ENCODE measurements at regions not wholly inside any gene's neighbourhood (a gene's known extent, or its start where the extent isn't known, plus 50 kb on each side); places are given as distances from the start of the nearest gene placed in this dataset.

DNA sequence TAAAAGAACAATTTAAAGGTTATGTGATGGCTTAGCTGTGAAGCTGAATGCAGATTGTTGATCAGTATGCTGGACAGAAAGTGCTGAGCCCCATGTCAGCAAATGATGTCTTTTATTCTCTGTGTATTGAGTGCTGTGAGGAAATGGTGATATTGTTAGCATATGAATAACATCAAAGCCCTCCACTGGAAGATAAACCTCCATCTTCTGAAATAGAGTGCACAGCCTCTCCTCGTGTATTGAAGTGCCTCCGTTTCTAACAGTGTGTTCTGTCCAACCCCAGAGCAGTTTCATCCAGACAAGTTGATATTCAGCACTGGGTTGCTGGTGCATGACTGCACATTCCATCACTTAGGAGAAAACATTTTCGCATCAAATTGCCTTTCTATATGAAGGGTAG, 242.9 kb downstream of the CSNK1G3 start:
- no peak for DNase-seq (ENCODE audit: low spot score)

DNA sequence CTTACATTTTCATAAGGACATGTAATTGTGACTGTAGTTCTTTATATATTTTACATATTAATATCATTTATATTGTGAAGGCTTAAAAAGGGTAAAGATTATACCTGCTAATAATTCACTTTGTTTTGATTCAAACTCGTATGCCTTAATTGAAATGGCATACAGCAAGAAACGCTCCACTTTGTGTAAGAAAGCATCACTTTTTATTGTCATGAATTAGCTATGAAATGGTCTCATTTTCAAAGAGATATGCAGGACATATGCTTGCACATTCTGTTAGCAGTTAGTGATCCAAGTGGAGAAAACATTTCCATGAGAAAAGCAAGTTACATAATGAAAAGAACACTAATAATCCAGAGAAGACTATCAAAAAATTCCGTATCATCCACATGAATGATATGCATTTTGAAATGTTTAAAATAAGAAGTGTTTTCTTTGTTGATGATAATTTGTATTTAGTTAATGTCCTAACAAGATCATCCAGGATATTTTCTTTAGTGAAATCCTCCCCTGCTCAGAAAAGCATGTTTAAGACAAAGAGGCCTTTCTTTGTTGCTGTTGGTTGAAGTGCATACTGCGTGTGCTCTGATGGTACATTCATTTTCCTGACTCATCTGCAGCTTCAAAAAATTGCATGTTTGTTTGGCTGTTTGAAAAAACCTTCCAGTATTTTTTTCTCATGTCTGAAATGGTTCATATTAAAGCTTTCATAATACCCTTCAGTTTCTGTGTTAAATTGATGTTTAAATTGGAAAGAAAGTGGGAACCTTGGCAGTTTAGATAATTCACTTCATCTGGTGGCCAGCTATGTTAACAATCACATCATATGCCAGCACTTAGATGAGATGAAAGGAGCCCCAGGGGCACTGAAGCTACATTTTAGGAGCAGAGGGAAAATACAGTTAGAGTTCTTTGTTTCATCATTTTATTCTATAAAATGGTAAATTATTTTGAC, 242.2 kb downstream of the CSNK1G3 start:
- DNase-seq (ENCODE audit: low spot score) = no peak

DNA sequence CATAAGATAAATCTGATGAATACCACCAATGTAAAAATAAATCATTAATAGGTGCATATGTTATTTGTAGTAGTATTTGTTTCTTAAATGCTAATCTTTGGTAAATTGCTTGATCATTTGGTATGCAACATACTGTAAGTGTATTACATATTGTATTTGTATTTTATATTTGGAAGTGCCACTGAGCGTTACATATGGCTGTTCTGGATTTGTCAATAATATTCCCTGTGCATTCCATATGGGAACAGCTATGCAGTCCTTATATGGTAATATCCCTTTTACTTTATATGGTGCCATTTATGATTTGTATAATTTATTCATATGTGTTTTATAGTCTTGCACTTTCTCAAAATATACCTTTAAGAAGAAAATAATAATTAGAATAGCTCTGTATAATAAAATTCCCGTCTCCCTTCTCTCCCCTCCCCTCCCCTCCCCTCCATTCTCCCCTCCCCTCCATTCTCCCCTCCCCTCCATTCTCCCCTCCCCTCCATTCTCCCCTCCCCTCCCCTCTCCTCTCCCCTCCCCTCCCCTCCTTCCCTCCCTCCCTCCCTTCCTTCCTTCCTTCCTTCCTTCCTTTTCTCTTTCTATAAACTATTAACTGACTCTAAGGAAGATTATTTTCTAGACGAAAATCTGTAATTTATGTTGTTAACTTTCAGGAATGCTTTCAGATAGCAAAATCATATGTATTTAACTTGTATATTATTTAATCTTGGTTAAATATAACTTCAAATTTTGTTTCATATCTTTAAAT, 241.4 kb downstream of the CSNK1G3 start:
- DNase-seq (ENCODE audit: low spot score) = no peak

DNA sequence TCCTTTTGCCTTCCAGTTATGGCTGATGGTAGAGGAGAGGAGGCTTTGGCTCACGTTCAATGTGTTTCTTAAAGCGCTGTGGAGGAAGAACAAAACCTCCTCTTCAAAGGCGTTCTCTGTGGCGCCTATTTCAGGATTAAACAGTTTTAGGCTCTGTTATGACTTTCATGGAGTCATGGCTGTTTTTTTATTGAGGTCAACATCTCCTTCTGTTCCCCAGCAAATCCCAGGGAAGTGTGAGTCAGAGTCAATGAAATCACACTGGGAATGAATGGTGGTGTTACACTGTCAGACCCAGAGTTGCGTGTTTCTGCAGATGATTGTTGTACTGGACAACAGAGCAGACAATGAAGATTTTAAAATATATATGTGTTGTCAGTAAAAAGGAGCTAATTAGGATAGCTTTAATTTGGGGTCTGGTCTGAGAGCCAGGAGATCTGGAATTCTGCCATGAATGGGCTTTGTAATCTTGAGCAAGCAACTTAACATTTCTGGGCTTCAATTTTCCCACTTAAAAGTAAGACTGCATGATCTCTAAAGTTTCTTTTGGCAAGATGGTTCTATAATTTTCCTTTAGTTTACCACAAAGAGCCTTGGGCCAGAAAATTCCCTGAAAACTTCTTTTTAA, 240.7 kb downstream of the CSNK1G3 start:
- DNase-seq (ENCODE audit: low spot score) = no peak

DNA sequence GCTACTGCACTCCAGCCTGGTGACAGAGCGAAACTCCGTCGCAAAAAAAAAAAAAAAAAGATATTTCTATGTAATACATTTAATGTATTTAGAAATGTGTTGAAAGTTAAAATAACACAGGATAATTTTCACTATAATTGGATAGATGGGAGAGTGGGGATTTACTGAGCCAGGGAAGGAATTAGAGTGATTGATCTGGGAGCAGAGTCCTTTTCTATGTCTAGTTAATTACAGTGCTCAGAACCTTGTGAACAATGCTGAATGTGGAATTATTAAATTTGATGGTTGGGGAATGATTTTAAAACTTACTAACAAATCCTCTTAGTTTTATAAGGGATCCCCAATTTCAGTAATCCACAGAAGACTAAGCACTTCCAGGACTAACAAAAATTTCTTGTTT, 239.7 kb downstream of the CSNK1G3 start:
- DNase-seq (ENCODE audit: low spot score) = no peak

DNA sequence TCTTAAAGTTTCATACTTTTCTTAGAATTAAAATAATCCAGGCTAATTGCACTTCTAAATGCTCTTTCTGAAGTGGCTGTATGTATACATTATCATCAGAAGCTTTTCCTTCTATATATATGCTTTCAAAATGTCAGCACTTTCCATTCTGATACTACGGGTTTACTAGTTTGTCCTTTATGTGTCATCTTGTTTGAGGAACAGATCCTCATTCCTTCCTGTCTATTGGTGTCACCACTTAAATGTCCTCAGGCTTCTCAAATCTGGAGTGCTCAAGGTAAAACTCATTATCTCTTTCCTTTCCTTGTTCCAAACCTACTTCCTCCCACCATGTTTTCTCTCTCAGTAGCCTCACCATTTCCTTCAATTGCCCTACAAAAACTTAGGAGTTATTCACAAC, 236.3 kb downstream of the CSNK1G3 start:
- no peak for DNase-seq (ENCODE audit: low spot score)

DNA sequence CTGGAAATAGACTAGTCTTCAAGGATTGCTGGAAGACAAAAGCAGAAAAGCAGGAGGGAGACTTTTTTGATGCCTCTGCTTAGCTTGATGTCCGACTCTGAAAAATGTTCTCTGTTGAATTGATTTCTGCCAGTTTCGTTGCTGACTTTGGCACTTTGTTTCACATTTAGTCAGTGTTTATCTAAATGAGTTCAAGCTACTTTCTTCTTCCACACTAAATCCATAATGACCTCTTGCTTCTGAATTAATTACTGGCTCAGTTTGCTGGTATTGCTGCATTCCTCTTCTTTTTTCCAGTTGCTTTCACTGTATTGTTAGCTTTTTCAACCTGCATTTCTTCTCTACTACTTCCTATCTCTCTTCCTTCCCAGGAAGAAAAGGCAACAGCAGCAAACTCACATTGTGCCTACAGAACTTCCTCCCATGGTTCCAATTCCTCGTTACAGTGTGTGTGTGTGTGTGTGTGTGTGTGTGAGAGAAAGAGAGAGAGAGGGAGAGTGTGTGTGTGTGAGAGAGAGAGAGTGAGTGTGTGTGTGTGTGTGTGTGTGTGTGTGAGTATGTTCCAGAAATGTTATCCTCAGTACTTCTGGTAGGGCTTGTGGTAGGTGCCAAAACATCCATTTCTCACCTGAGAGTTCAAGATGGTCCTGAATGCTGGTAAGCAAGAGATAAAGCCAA, 234.8 kb downstream of the CSNK1G3 start:
- no peak for DNase-seq (ENCODE audit: low spot score)

DNA sequence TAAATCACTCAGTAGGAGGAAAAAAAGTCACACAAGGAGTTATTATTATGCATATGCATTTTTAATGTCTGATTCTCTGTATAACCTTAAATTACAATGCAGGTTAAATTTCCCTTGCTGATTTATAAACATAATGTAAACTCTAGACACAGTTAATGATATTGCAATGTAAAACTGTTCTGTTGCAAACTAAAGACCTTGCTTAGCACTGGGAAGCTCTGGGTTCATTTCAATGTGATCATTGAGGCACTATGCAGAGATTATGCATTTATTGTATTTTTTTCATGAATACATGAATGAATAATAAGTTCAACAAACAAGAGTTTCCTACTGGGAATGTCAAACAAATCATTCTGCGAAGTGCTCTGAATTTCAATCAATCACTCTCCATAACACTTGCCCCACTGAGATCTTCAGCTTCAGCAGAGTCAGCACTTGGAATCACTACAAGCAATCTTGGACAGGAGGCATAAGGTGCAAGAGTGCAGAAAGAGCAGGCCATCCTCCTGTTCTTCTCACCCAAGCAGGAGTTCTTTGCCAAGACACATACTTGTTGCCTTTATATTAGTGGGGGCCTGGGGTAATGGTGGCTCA, 232.1 kb downstream of the CSNK1G3 start:
- DNase-seq (ENCODE audit: low spot score) = no peak

DNA sequence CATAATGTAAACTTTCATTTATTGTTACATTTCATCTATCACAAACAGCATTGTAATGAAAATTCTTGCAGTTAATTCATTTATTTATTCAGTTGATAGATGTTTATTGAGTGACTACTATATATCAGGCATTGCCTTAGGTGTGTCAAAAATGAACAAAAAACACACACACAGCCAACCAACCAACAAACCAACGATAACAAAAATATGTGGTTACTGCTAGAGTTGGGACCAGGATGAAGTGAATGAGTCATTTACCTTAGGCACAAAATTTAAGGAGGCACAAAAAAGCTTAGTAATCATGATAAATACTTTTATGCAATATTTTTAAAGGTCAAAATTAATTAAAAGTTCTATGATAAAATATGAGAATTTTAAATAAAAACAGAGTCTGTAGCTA, 223.4 kb downstream of the CSNK1G3 start:
- no peak for DNase-seq (ENCODE audit: low spot score)

DNA sequence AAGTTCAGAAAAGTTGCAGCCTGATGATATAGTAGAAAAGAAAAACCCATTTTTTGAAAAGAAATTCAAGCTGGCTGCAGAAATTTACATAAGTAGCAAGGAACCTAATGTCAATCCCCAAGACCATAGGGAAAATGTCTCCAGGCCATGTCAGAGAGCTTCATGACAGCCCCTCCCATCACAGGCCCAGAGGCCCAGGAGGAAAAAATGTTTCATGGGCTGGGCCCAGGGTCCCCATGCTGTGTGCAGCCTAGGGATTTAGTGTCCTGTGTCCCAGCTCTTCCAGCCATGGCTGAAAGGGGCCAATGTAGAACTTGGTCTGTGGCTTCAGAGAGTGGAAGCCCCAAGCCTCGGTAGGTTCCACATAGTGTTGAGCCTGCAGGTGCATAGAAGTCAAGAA, 220.3 kb downstream of the CSNK1G3 start:
- DNase-seq (ENCODE audit: low spot score) = no peak

DNA sequence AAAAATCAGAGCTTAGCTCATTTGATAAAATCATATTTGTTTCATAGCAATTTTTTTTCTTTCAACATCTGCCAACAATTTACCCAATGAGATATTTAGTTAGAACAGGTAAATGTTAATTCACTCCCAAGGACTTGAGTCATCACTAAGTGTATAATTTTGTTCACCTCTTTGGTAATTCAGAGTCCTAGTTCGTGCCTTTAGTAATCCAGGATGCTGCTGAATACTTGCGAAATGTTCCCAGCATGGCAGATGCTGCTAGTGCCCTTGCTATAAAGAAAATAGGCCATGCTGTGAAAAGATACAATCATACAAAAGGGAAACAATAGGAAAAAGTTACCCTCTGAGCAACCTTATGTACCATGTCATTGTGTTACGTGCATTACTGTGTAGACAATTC, 210.5 kb downstream of the CSNK1G3 start:
- no peak for DNase-seq (ENCODE audit: low spot score)

DNA sequence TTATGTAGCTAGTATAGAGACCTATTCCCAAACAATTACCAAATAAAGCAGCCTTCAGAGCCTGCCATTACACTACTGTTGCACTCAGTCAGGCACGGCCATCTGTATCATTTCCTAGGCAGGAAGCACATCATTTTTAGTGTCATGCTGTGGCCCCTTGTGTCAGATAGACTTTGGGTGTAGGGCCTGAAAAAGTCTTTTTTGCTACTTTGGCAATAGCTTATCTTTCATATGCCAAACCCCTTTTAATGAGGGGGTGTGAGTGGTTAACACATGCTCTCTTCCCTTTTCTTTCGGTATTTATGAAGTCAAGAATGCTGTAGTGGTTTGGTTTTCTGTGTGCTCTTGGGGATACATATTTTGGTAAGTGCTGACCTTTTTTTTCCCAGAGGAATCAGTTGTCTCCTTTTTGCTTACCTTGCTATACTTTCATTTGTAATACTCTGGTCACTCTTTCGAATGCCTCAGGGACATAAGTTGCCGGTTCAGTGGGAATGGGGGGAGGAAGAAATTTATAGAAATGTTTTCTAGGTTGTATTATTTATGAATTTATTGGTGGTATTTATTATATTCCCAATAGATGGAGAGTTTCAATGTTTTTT, 209.8 kb downstream of the CSNK1G3 start:
- DNase-seq (ENCODE audit: low spot score) = no peak

DNA sequence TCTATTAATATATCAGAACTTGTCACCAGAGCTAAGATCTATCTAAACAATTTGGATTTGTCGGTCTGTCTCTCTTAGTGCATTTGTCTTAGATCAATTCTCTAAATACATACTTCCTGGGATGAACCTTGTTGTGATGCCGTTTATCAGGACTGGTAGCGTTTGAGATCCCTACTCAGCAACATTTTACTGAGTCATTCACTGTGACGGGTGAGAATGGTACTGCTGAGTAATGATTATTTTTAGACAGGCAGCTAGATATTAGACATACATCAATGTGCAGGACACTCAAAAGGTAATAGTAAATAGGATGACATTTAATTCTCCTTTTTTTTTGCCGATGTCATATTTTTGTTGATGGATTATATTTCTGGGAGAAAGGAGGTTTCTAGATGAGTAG, 209.0 kb downstream of the CSNK1G3 start:
- DNase-seq (ENCODE audit: low spot score) = no peak

DNA sequence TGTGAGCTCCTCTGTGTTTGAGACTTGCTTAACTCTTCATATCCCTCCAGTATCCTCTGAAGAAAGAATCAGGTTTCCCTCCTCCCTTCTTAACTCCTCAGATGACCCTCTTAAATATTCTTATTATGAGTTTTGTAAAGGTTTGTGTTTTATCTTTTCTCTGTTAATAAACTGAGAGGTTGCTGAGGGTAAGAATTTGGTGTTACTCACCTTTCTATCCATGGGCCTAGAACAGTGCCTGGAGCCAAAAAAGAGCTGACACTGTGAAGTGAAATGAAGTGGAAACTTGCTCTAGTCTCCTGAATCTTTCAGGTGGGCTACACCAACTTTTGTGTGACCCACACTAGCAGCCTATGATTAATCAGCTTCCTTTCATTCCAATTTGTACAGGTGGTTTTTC, 208.4 kb downstream of the CSNK1G3 start:
- DNase-seq (ENCODE audit: low spot score) = no peak

DNA sequence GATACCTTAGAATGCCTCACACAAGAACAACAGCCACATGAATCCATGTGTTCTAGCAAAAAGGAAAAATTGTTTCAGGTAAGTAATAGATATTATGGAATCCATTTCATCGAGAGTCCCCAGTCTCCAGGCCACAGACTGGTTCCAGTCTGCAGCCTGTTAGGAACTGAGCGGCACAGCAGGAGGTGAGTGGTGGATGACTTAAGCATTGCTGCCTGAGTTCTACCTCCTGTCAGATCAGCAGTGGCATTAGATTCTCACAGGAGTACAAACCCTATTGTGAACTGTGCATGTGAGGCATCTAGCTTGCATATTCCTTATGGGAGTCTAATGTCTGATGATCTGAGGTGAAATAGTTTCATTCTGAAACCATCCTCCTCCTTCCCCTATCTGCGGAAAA, 207.0 kb downstream of the CSNK1G3 start:
- no peak for DNase-seq (ENCODE audit: low spot score)

DNA sequence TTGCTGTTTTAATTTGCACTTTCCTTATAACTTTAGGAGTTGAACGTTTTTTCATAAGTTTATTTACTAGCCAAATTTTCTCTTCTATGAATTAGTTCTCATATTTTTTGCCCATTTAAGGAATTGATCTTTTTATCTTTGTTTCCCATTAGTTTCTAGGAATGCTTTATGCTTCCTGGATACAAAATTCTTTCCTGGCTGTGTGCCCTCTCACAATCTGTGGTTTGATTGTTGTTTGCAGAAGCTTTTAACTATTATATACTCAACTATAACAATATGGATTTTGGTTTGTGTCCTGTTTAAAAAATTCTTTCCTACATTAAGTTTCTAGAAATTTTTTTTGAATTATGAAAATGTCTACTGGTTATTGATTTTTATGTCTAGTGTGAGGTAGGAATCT, 206.3 kb downstream of the CSNK1G3 start:
- no peak for DNase-seq (ENCODE audit: low spot score)

DNA sequence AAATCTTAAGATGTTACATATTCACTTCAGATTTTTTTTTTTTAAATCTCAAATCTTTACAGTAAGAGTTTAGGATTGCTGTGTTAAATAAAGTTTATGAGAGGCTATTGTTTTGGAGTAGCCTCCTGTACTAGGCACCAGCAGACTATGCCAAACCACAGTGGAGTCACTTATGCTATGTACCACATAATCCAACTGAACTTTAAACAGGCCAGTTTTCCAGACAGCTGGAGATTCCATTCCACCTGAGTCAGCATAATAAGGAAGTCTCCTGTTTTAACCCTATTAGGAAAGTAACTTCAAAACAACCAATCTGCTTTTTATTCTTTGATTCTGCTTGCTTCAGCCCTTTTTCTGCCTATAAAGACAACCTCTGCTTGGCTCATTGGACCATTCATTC, 205.2 kb downstream of the CSNK1G3 start:
- DNase-seq (ENCODE audit: low spot score) = no peak

DNA sequence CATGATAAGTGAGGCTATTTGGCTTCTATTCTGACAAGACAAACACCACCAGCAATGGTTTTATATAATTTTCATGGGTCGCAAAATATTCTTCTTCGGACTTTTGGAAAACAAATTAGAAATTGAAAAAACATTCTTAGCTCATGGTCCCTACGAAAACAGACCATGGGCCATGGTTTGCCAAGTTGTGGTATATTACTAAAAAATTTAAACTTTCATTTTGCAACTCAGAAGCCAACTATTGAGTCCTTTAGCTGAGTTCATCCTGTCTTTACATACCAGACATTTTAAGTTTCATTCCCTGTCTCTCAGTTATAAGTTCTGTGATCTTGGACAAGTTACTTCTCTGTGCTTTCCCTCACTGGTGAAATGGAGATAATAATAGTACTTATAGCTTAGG, 198.1 kb downstream of the CSNK1G3 start:
- no peak for DNase-seq (ENCODE audit: low spot score)

DNA sequence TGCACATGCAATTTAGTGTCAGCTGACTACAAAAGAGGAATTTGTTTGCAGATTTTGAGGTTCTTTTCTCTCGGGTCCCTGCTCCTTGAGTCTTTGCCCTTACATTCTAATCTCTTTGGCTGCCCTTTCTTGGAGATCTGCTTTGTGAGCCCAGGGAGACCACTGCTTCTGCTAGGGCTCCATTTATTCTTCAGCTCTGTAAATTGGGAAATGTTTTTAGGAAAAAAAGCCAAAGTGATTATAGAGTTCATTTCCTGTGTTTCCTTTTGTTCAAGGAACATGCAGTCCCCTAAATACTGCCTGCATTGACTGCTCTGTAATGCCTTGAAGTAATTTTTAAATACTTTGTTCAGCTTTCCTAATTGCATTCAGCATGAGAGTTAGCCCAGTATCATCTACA, 197.4 kb downstream of the CSNK1G3 start:
- DNase-seq (ENCODE audit: low spot score) = no peak

DNA sequence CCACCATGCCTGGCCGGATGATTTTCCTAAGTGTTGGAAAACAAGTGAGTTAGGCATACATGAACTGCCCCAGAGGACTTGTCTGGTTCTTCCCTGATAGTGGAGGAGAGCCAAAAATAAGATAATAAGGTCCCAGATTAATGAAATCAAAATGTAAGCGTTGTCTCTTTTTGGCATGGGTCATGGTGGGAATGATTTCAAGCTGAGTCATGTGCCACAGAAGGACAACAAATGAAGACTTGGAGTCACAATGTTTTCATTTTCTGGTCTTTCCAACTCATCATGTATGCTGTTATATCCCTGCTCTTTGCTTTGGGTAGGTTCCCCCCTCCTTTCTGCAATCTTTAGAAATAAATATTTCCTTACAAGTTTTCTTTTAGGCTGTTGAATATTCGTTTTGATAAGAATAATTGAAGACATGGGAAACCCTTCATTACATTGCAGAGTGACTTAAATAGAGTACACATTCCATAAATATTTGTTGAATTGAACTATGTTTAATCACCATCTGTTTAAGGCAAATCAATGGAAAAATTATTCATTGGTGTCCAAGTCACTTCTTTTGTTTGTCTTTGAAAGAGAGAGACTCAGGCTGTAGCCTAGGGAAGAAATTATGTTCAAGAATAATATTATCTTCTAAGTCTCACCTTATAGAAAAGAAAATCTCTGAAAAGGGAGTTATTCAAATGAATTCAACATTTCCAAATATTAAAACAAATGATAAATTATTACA, 196.3 kb downstream of the CSNK1G3 start:
- DNase-seq (ENCODE audit: low spot score) = no peak

DNA sequence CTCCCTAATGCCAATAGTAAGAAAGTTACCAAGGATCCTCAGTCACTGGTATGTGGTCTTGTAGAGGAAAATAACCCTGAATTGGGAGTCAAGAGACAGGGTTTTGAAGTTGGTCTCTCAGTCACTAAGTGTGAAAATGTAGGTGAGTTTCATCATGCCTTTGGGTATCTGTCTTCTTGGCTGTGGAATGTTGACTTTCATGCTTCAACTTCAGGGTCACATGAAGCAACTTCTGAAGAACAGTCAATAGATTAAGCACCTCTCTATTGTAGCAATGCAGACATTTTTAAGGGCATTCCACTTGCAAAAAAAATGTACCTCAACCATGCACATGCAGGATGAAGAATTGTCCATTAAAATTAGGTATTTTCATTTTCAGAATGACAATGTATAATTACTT, 194.6 kb downstream of the CSNK1G3 start:
- DNase-seq (ENCODE audit: low spot score) = no peak
